IPS DF 6.9 (cell line): ENCODE measurements at regions not wholly inside any gene's neighbourhood (a gene's known extent, or its start where the extent isn't known, plus 50 kb on each side); places are given as distances from the start of the nearest gene placed in this dataset.
A peak's percentile ranks its signal among the peaks of the same experiment; 100 is the strongest.

Experiments
- DNase-seq: peaks from one replicate; pipeline ENCODE4 v3.0.0-alpha.2; 2013; ENCODE audit warnings: low read depth, low spot score
- H3K27ac ChIP-seq: one replicate; pipeline ENCODE4 v1.5.1; 2013; ENCODE audit warnings: low read length, control low read depth
- H3K27me3 ChIP-seq: 2 replicates; pipeline ENCODE4 v1.6.1; 2013; ENCODE audit warnings: mild to moderate bottlenecking, low read length; ENCODE audit not compliant: control insufficient read depth, insufficient read depth
- H3K36me3 ChIP-seq: 2 replicates; pipeline ENCODE4 v1.6.1; 2013; ENCODE audit warnings: low read length; ENCODE audit not compliant: control insufficient read depth, insufficient read depth
- H3K4me1 ChIP-seq: 2 replicates; pipeline ENCODE4 v1.6.1; 2013; ENCODE audit warnings: low read length; ENCODE audit not compliant: control insufficient read depth, insufficient read depth
- H3K4me3 ChIP-seq: 2 replicates; pipeline ENCODE4 v1.5.1; 2013; ENCODE audit warnings: mild to moderate bottlenecking, low read length
- H3K9me3 ChIP-seq: 2 replicates; pipeline ENCODE4 v1.6.1; 2013; ENCODE audit warnings: low read length, inconsistent platforms; ENCODE audit not compliant: control insufficient read depth, insufficient read depth
- WGBS: extraction: QIAGEN DNeasy Blood & Tissue Kit; methylation state at CpG from one replicate; pipeline ENCODE4 v1.1.7; 2013; ENCODE audit warnings: mixed read lengths, missing lambda C conversion rate; ENCODE audit not compliant: insufficient read length, insufficient coverage; 5-methylcytosine and 5-hydroxymethylcytosine counted together

GRCh38 chr6:132174919-132175318 is 223.7 kb upstream of the CCN2 start:
- DNase-seq = no peak
- Histone ChIP-seq H3K27me3 (no peaks in the 10 kb centered on the region), H3K27ac (no peak overlapping the region), H3K4me1 (no peaks in the 10 kb centered on the region), H3K36me3 (no peaks in the 10 kb centered on the region), H3K9me3 (peaks cover 6% of the 10 kb centered on the region; the same call in 1 of the 2 replicates), H3K4me3 (no peak overlapping the region)
- no CpG with 5 or more reads among the region's 3 CpGs for WGBS

GRCh38 chr6:132168961-132169360 is 217.8 kb upstream of the CCN2 start:
- no peak for DNase-seq
- no peaks in the 10 kb centered on the region for H3K9me3 ChIP-seq
- no peaks in the 10 kb centered on the region for H3K27me3 ChIP-seq
- no peaks in the 10 kb centered on the region for H3K36me3 ChIP-seq
- H3K4me1 ChIP-seq = no peaks in the 10 kb centered on the region; the same call in 1 of the 2 replicates
- WGBS = no CpG with 5 or more reads among the region's 3 CpGs
- H3K4me3 ChIP-seq = no peak overlapping the region
- no peak overlapping the region for H3K27ac ChIP-seq

DNA sequence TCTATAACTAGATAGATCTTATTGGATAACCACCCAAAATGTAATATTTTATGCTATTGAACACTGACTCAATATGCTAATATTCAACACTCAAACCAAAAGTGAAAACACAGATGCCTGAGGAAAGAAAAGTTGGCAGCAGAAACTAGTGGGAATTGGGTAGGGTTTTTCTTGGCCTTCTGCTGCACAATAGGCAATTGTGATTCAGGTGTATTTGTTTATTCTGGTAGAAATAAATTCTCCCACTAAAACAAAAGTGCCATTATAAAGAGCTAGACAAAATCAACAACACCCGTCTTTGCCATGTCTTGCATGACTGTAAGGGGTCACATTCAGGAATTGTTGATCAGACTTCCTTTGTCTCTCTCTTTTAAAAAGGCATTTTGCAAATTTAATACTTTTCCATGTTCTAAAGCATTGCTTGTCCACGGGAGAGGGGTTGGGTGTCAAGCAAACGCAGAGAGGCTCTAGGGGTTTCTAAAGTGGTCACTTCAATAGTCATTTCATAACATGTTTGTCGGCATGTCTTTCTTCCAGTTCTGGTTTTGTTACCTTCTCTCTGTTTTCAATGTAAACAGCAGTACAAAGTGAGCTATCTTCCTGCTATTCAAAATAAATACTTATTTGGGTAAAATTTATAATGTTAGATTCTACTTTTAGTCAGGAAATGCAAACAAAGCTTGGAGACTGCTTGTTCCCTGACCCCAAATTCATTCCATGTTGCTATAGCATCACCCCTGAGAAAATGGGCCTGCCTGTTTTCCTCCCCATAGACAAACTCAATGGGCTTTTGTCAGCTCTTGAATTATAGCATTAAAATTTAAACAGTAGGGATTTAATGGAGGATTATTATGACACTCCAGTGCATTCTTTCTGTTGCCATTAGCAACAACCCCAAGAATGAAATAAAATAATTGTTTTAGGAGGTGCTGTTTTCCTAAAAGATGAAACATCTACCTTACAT is 217.0 kb upstream of the CCN2 start:
- Histone ChIP-seq H3K36me3 (no peaks in the 10 kb centered on the region), H3K4me3 (no peak overlapping the region), H3K27me3 (no peaks in the 10 kb centered on the region), H3K9me3 (no peaks in the 10 kb centered on the region), H3K4me1 (no peaks in the 10 kb centered on the region; the same call in 1 of the 2 replicates), H3K27ac (no peak overlapping the region)
- no CpG with 5 or more reads among the region's 4 CpGs for WGBS
- DNase-seq = no peak

GRCh38 chr6:132166526-132167051 is 215.4 kb upstream of the CCN2 start:
- no peak overlapping the region for H3K4me3 ChIP-seq
- WGBS = no CpG with 5 or more reads among the region's 1 CpG
- no peaks in the 10 kb centered on the region; the same call in 1 of the 2 replicates for H3K4me1 ChIP-seq
- no peak for DNase-seq
- no peak overlapping the region for H3K27ac ChIP-seq
- no peaks in the 10 kb centered on the region for H3K9me3 ChIP-seq
- no peaks in the 10 kb centered on the region for H3K36me3 ChIP-seq
- H3K27me3 ChIP-seq = no peaks in the 10 kb centered on the region

DNA sequence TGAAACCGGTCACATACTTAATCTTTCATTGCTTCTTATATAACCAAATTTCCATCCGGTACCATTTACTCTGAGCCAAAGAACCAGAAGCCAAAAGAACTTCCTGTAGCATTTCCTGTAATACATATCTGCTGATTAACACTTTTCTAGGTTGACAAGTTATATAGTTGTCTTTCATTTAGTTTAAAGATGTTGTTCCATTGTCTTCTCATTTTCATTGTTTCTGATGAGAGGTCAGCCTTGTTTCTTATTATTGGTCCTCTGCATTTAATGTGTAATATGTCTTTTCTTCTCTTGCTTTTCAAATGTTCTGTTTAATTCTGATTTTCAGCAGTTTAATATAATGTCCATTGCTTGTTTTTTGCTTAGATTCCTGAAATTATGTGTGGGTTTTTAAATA is 214.5 kb upstream of the CCN2 start:
- H3K9me3 ChIP-seq = no peaks in the 10 kb centered on the region
- no CpG with 5 or more reads among the region's 2 CpGs for WGBS
- no peaks in the 10 kb centered on the region; the same call in 1 of the 2 replicates for H3K4me1 ChIP-seq
- no peaks in the 10 kb centered on the region for H3K36me3 ChIP-seq
- DNase-seq = no peak
- no peaks in the 10 kb centered on the region for H3K27me3 ChIP-seq
- no peak overlapping the region for H3K27ac ChIP-seq
- no peak overlapping the region for H3K4me3 ChIP-seq

- H3K36me3 ChIP-seq = no peaks in the 10 kb centered on the region
- H3K9me3 ChIP-seq = no peaks in the 10 kb centered on the region
- no CpG with 5 or more reads among the region's 3 CpGs for WGBS
- H3K27ac ChIP-seq = no peak overlapping the region
- no peaks in the 10 kb centered on the region for H3K27me3 ChIP-seq
- H3K4me3 ChIP-seq = no peak overlapping the region
- no peaks in the 10 kb centered on the region for H3K4me1 ChIP-seq
- peak; percentile 22 for DNase-seq
Observed at GRCh38 chr6:132161283-132161682, 210.1 kb upstream of the CCN2 start.

GRCh38 chr6:132153221-132153898 is 202.2 kb upstream of the CCN2 start:
- H3K4me1 ChIP-seq = no peaks in the 10 kb centered on the region
- no peak for DNase-seq
- no peak overlapping the region for H3K4me3 ChIP-seq
- no peaks in the 10 kb centered on the region for H3K9me3 ChIP-seq
- H3K27me3 ChIP-seq = no peaks in the 10 kb centered on the region
- H3K27ac ChIP-seq = no peak overlapping the region
- no CpG with 5 or more reads among the region's 9 CpGs for WGBS
- H3K36me3 ChIP-seq = no peaks in the 10 kb centered on the region

DNA sequence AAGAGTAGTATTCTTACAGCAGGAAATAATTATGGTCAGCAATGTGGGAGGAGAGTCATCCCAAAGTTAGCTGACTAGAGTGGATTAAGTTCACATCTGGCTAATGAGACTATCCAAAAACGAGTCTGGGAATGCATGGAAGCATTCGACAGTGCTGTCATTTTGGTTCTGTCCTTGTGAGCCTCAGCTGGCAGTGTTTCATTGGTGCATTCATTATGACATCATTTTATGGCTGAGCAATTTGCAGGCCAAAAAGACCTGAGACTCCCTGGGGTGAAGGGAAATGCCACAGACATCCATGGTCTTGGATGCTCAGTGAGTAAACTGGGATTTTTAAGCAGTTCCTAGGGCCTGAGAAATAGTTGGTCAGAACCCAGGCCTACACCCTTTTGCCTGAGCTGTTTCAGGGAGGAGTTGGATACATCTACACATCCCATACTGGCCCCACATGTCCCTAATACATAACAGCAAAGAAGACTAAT is 196.4 kb upstream of the CCN2 start:
- DNase-seq = no peak
- H3K27me3 ChIP-seq = no peaks in the 10 kb centered on the region
- no peaks in the 10 kb centered on the region for H3K36me3 ChIP-seq
- H3K4me3 ChIP-seq = no peak overlapping the region
- no peak overlapping the region for H3K27ac ChIP-seq
- no peaks in the 10 kb centered on the region for H3K9me3 ChIP-seq
- no peaks in the 10 kb centered on the region for H3K4me1 ChIP-seq
- no CpG with 5 or more reads among the region's 2 CpGs for WGBS

DNA sequence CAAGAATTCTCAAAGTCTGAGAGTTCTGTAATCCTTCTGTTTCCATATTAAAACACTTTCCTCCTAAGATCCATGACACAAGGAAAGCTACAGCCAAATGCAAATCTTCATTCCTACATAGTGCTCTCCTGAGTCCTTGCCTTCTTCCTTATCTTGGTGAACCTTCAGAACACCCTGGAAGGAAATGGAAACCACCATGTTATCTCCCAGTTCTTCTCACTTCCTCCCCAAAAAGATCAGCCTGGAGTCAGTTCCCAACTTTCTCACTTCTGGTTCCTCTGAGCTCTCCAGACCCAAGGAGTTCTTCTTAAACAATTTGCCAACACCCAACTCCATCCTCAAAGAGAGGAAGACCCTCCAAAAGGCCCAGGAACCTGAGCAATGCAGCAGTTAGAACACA is 193.3 kb upstream of the CCN2 start:
- Histone ChIP-seq H3K4me1 (no peaks in the 10 kb centered on the region), H3K9me3 (no peaks in the 10 kb centered on the region), H3K27me3 (no peaks in the 10 kb centered on the region), H3K4me3 (no peak overlapping the region), H3K36me3 (no peaks in the 10 kb centered on the region), H3K27ac (no peak overlapping the region)
- no peak for DNase-seq

DNA sequence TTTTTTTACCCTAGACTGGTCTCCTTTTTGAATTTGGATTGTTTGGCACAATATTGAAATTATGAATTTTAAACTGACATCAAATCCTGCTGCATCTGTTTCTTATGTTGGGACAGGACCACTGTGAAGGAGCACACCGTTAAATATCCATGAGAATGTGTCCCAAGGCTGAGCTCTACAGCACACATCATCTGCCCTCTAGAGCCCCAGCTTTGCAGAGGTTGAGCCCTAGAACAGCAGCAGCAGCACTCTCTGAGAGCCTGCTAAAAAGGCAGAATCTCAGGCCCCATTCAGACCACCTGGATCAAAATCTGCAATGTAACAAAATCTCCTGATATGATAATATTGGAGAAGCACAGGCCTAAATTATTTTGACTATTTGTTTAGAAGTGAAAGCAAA is 192.1 kb upstream of the CCN2 start:
- H3K27me3 ChIP-seq = no peaks in the 10 kb centered on the region
- H3K9me3 ChIP-seq = no peaks in the 10 kb centered on the region
- no peak overlapping the region for H3K4me3 ChIP-seq
- H3K4me1 ChIP-seq = no peaks in the 10 kb centered on the region
- no peak overlapping the region for H3K27ac ChIP-seq
- DNase-seq = no peak
- H3K36me3 ChIP-seq = no peaks in the 10 kb centered on the region
- no CpG with 5 or more reads among the region's 1 CpG for WGBS
